ENCODE measurements at regions not wholly inside any gene's neighbourhood (a gene's known extent, or its start where the extent isn't known, plus 50 kb on each side); places are given as distances from the start of the nearest gene placed in this dataset.

GRCh38 chr6:44730771-44731391 lies 343.4 kb downstream of the CDC5L start:
- no peak overlapping the region for H3K9ac ChIP-seq (ENCODE audit: low read depth in 2 of 2, low read length in 2 of 2)
- H3K4me3 ChIP-seq, result no peak overlapping the region
- H3K4me1 ChIP-seq, result peaks cover 7% of the 10 kb centered on the region
- DNase-seq, result no peak
- H3K27me3 ChIP-seq, result no peaks in the 10 kb centered on the region
- TF ChIP-seq CTCF (IDR thresholded peaks at IDR 0.05), result no peak
- H3K9me3 ChIP-seq, result no peaks in the 10 kb centered on the region
- no peak overlapping the region for H3K27ac ChIP-seq
- H3K36me3 ChIP-seq, result no peaks in the 10 kb centered on the region
- intact Hi-C loops (cut with DNase I), result no loop called here

- Histone ChIP-seq H3K9me3 (no peaks in the 10 kb centered on the region), H3K36me3 (no peaks in the 10 kb centered on the region), H3K9ac (ENCODE audit: low read depth in 2 of 2, low read length in 2 of 2) (no peak overlapping the region), H3K27ac (no peak overlapping the region), H3K4me1 (peaks cover 7% of the 10 kb centered on the region), H3K4me3 (no peak overlapping the region), H3K27me3 (no peaks in the 10 kb centered on the region)
- intact Hi-C loops (cut with DNase I), result no loop called here
- DNase-seq, result no peak
- TF ChIP-seq CTCF (IDR thresholded peaks at IDR 0.05), result no peak
These were observed 344.1 kb downstream of the CDC5L start for GRCh38 chr6:44731485-44732095.

GRCh38 chr6:44732243-44732642 lies 344.7 kb downstream of the CDC5L start:
- DNase-seq, result no peak
- Histone ChIP-seq H3K4me3 (no peak overlapping the region), H3K27me3 (no peaks in the 10 kb centered on the region), H3K9ac (ENCODE audit: low read depth in 2 of 2, low read length in 2 of 2) (no peak overlapping the region), H3K27ac (no peak overlapping the region), H3K4me1 (peaks cover 7% of the 10 kb centered on the region), H3K36me3 (no peaks in the 10 kb centered on the region), H3K9me3 (no peaks in the 10 kb centered on the region)
- no peak for TF ChIP-seq CTCF (IDR thresholded peaks at IDR 0.05)
- intact Hi-C loops (cut with DNase I), result no loop called here

GRCh38 chr6:44733126-44733525 lies 345.6 kb downstream of the CDC5L start:
- TF ChIP-seq CTCF (IDR thresholded peaks at IDR 0.05), result no peak
- H3K36me3 ChIP-seq, result no peaks in the 10 kb centered on the region
- intact Hi-C loops (cut with DNase I), result no loop called here
- no peak overlapping the region for H3K4me3 ChIP-seq
- DNase-seq, result no peak
- no peaks in the 10 kb centered on the region for H3K27me3 ChIP-seq
- H3K9ac ChIP-seq (ENCODE audit: low read depth in 2 of 2, low read length in 2 of 2), result no peak overlapping the region
- H3K4me1 ChIP-seq, result peaks cover 7% of the 10 kb centered on the region
- no peak overlapping the region for H3K27ac ChIP-seq
- H3K9me3 ChIP-seq, result no peaks in the 10 kb centered on the region

GRCh38 chr6:44733868-44734267 lies 346.4 kb downstream of the CDC5L start:
- TF ChIP-seq CTCF (IDR thresholded peaks at IDR 0.05), result no peak
- Histone ChIP-seq H3K4me3 (no peak overlapping the region), H3K4me1 (peaks cover 7% of the 10 kb centered on the region), H3K9me3 (no peaks in the 10 kb centered on the region), H3K27me3 (no peaks in the 10 kb centered on the region), H3K27ac (no peak overlapping the region), H3K36me3 (no peaks in the 10 kb centered on the region), H3K9ac (ENCODE audit: low read depth in 2 of 2, low read length in 2 of 2) (no peak overlapping the region)
- peak; percentile 57 for DNase-seq
- intact Hi-C loops (cut with DNase I), result no loop called here

Data from colonic mucosa (tissue), 4 donors.